Upper lobe of right lung (tissue), 1 donor: ENCODE measurements at regions not wholly inside any gene's neighbourhood (a gene's known extent, or its start where the extent isn't known, plus 50 kb on each side); places are given as distances from the start of the nearest gene placed in this dataset.

Source experiments
- ATAC-seq: fragments of 200-7000 bp; cut with Tn5 transposase; one replicate; pipeline ENCODE4 v1.9.1; 2020; ENCODE audit warnings: mild to moderate bottlenecking, moderate library complexity
- DNase-seq: peaks from one replicate; pipeline ENCODE4 v3.0.0-alpha.2; 2020
- H3K27ac ChIP-seq: fragments of 200-600 bp; one replicate; pipeline ENCODE4 v1.8.0; 2022
- H3K27me3 ChIP-seq: fragments of 200-600 bp; one replicate; pipeline ENCODE4 v1.8.0; 2022; ENCODE audit warnings: mild to moderate bottlenecking
- H3K36me3 ChIP-seq: fragments of 200-600 bp; one replicate; pipeline ENCODE4 v1.8.0; 2022
- H3K4me1 ChIP-seq: fragments of 200-600 bp; one replicate; pipeline ENCODE4 v1.8.0; 2022
- H3K4me3 ChIP-seq: fragments of 200-600 bp; one replicate; pipeline ENCODE4 v1.8.0; 2022; ENCODE audit warnings: mild to moderate bottlenecking
- H3K9me3 ChIP-seq: fragments of 200-600 bp; one replicate; pipeline ENCODE4 v1.8.0; 2022
- CTCF ChIP-seq: fragments of 200-600 bp; IDR thresholded peaks from one replicate; pipeline ENCODE4 v1.8.0; 2022; ENCODE audit warnings: antibody characterized with exemption
- intact Hi-C: fragments of 100-400 bp; cut with DNase I; formaldehyde crosslinking; loops from one replicate; pipeline ENCODE4 v1.11.0; 2022
- donor health status: DM: no; HTN: yes; CAD: no; lungs with severe emphysema.

- Histone ChIP-seq H3K27me3 (no peaks in the 10 kb centered on the region), H3K4me3 (no peak overlapping the region), H3K9me3 (no peaks in the 10 kb centered on the region), H3K36me3 (no peaks in the 10 kb centered on the region), H3K4me1 (no peaks in the 10 kb centered on the region), H3K27ac (no peak overlapping the region)
- ATAC-seq (no peak), DNase-seq (no peak)
- intact Hi-C loops, result no loop called here
- TF ChIP-seq CTCF, result no peak
Observed at GRCh38 chr20:47861116-47861515, 75.8 kb upstream of the SULF2 start.

GRCh38 chr20:47860049-47860830 is 75.0 kb upstream of the SULF2 start:
- no peak for TF ChIP-seq CTCF
- DNase-seq, result no peak
- peak; percentile 12 for ATAC-seq
- Histone ChIP-seq H3K4me1 (no peaks in the 10 kb centered on the region), H3K27me3 (no peaks in the 10 kb centered on the region), H3K36me3 (no peaks in the 10 kb centered on the region), H3K27ac (no peak overlapping the region), H3K9me3 (no peaks in the 10 kb centered on the region), H3K4me3 (no peak overlapping the region)
- intact Hi-C loops, result no loop called here

GRCh38 chr20:47859278-47859677 is 74.0 kb upstream of the SULF2 start:
- DNase-seq, result no peak
- Histone ChIP-seq H3K9me3 (no peaks in the 10 kb centered on the region), H3K27me3 (no peaks in the 10 kb centered on the region), H3K36me3 (no peaks in the 10 kb centered on the region), H3K27ac (no peak overlapping the region), H3K4me3 (no peak overlapping the region), H3K4me1 (no peaks in the 10 kb centered on the region)
- intact Hi-C loops, result no loop called here
- no peak for ATAC-seq
- no peak for TF ChIP-seq CTCF

- no peak for TF ChIP-seq CTCF
- Histone ChIP-seq H3K9me3 (no peaks in the 10 kb centered on the region), H3K36me3 (no peaks in the 10 kb centered on the region), H3K27me3 (no peaks in the 10 kb centered on the region), H3K27ac (no peak overlapping the region), H3K4me3 (no peak overlapping the region), H3K4me1 (no peaks in the 10 kb centered on the region)
- no peak for ATAC-seq
- intact Hi-C loops, result no loop called here
- no peak for DNase-seq
Observed at GRCh38 chr20:47857569-47858464, 72.5 kb upstream of the SULF2 start.

GRCh38 chr20:47857187-47857568 is 71.9 kb upstream of the SULF2 start:
- intact Hi-C loops, result no loop called here
- no peaks in the 10 kb centered on the region for H3K36me3 ChIP-seq
- H3K27ac ChIP-seq, result no peak overlapping the region
- no peak for DNase-seq
- no peaks in the 10 kb centered on the region for H3K27me3 ChIP-seq
- H3K9me3 ChIP-seq, result no peaks in the 10 kb centered on the region
- ATAC-seq, result no peak
- no peaks in the 10 kb centered on the region for H3K4me1 ChIP-seq
- TF ChIP-seq CTCF, result no peak
- no peak overlapping the region for H3K4me3 ChIP-seq
